ENCODE measurements at regions not wholly inside any gene's neighbourhood (a gene's known extent, or its start where the extent isn't known, plus 50 kb on each side); places are given as distances from the start of the nearest gene placed in this dataset.

DNA sequence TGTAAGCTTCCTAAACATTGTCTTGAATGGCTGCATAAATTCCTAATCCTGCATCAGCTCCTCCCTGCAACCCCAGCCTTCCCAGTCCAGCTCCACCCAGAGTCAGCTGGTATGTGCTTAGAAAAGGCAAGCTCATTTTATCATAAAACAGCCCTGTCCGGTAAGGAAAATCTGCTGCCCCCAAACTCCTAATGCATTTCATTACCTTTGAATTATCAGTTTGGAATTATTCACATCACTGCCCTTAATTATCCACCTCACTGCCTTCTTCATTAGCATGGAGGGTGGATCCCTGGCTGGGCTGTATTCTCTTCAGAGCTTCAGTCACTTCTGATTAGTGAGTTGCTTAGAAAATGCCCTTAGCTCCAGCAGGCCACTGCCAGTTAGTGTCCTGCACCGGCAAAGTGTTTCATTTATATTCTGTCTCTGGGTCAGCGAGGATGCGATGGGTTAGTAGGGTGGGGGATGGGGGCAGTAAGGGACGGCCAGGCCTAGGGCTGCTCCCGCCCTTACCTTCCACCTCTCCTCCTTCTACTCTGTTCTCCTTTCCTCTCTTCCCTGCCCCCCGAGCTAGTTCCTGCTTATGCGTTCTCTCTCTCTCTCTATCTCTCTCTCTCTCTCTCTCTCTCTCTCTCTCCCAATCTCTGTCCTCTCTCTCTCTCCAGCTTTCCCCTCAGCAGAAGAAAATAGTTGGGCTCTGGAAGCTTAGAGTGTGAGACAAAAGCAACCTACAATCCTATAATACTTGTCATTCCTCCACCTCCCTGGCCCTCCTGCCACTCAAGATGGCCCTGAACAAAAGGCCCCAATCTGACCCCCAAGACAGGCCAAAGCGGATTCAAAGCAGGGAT is 174.8 kb upstream of the KLF3 start:
- no peak overlapping the region for H3K27ac ChIP-seq (ENCODE audit: low read depth, low read length, poor library complexity, severe bottlenecking)
- H2AFZ ChIP-seq (ENCODE audit: low read length), result no peak overlapping the region
- no peaks in the 10 kb centered on the region for H3K4me1 ChIP-seq (ENCODE audit: insufficient read depth, low read length, severe bottlenecking)
- no peaks in the 10 kb centered on the region for H4K20me1 ChIP-seq (ENCODE audit: insufficient read depth, low read length)
- H3K9me3 ChIP-seq (ENCODE audit: low read length), result no peaks in the 10 kb centered on the region
- H3K27me3 ChIP-seq (ENCODE audit: insufficient read depth, low read length), result no peaks in the 10 kb centered on the region
- no peak overlapping the region for H3K4me3 ChIP-seq (ENCODE audit: low read depth, low read length, poor library complexity, severe bottlenecking)
- H3K4me2 ChIP-seq (ENCODE audit: low read length), result no peak overlapping the region
- H3F3A ChIP-seq (ENCODE audit: insufficient read depth, low read length), result no peaks in the 10 kb centered on the region
- TF ChIP-seq, protein P1, sequence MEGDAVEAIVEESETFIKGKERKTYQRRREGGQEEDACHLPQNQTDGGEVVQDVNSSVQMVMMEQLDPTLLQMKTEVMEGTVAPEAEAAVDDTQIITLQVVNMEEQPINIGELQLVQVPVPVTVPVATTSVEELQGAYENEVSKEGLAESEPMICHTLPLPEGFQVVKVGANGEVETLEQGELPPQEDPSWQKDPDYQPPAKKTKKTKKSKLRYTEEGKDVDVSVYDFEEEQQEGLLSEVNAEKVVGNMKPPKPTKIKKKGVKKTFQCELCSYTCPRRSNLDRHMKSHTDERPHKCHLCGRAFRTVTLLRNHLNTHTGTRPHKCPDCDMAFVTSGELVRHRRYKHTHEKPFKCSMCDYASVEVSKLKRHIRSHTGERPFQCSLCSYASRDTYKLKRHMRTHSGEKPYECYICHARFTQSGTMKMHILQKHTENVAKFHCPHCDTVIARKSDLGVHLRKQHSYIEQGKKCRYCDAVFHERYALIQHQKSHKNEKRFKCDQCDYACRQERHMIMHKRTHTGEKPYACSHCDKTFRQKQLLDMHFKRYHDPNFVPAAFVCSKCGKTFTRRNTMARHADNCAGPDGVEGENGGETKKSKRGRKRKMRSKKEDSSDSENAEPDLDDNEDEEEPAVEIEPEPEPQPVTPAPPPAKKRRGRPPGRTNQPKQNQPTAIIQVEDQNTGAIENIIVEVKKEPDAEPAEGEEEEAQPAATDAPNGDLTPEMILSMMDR (IDR thresholded peaks at IDR 0.05; ENCODE audit: low read length), result no peak
- no peak for TF ChIP-seq EZH2 (IDR thresholded peaks at IDR 0.05; ENCODE audit: borderline replicate concordance, low read length)
- no peaks in the 10 kb centered on the region for H3K79me2 ChIP-seq (ENCODE audit: insufficient read depth, low read length)
- no peaks in the 10 kb centered on the region for H3K9me2 ChIP-seq (ENCODE audit: low read depth, low read length)
- H3K9ac ChIP-seq (ENCODE audit: low read length), result no peak overlapping the region
- H3K36me3 ChIP-seq (ENCODE audit: insufficient read depth, low read length), result no peaks in the 10 kb centered on the region

DNA sequence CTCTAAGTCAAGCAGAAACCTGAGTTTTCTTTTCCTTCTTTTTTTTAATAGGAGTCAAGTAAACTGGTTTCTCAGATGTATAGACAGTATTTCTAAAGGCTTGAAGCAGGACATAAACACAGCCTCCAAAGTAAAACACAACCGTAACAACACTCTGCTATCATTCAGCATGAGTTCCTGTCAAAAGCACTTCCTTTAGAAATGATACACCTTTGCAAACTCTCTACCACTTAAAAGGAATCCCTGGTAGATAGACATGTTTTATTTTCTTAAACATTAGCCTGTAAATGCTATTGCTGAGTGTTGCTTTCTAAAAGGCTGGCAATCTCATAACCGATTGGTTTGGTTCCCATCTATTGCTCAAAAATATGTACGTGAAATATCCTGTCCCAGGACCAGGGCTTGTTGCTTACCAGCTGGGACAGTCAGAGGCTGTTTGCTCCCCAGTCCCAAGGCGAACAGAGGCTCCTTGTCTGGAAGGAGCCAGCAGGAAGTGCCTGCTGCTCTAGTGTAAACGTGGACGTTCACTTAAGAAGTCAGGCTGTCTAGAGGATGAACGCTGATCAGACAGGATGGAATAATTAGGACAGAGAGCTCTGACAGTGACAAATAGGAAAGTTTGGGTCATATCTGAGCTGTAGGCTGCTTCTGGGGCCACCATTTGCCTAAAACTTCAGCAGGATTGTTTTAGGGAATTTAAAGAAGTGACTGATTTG is 173.9 kb upstream of the KLF3 start:
- Histone ChIP-seq H3F3A (ENCODE audit: insufficient read depth, low read length) (no peaks in the 10 kb centered on the region), H3K79me2 (ENCODE audit: insufficient read depth, low read length) (no peaks in the 10 kb centered on the region), H3K9me2 (ENCODE audit: low read depth, low read length) (no peaks in the 10 kb centered on the region), H3K4me2 (ENCODE audit: low read length) (no peak overlapping the region), H3K4me3 (ENCODE audit: low read depth, low read length, poor library complexity, severe bottlenecking) (no peak overlapping the region), H3K4me1 (ENCODE audit: insufficient read depth, low read length, severe bottlenecking) (no peaks in the 10 kb centered on the region), H3K36me3 (ENCODE audit: insufficient read depth, low read length) (no peaks in the 10 kb centered on the region), H3K27me3 (ENCODE audit: insufficient read depth, low read length) (no peaks in the 10 kb centered on the region), H2AFZ (ENCODE audit: low read length) (no peak overlapping the region), H4K20me1 (ENCODE audit: insufficient read depth, low read length) (no peaks in the 10 kb centered on the region), H3K9ac (ENCODE audit: low read length) (no peak overlapping the region), H3K9me3 (ENCODE audit: low read length) (no peaks in the 10 kb centered on the region), H3K27ac (ENCODE audit: low read depth, low read length, poor library complexity, severe bottlenecking) (no peak overlapping the region)
- TF ChIP-seq EZH2 (IDR thresholded peaks at IDR 0.05; ENCODE audit: borderline replicate concordance, low read length), result no peak
- TF ChIP-seq, protein P1 (IDR thresholded peaks at IDR 0.05; ENCODE audit: low read length), result no peak

DNA sequence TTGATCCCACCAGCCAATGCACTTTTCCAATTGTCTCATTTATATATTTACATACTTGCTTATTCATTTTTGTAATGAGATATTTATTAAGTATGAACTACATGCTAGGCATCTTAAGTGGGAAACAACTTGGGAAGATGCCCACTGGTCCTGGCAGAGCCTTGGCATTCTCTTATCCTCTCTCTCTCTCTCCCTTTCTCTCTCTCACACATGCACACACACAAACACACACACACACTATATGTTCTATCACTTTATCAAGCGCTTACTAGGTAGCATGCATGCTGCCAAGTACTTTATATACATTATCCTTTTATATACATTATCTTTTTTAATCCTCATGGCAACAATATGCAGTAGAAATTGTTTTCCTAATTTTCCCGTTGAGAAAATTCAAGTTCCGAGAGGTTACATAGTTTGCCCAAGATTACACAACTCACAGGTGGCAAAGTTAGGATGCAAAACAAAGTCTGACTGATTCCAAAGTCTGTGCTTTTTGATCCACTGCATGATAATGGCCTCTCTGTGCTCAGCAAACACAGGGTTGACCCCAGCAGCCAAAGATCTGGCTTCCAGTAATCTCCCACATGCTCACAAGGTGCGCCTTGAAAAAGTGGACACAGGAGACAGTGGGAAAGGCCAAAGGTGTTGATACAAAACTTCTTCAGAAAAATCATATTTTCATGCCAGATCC is 173.1 kb upstream of the KLF3 start:
- H3K79me2 ChIP-seq (ENCODE audit: insufficient read depth, low read length), result no peaks in the 10 kb centered on the region
- H3K4me3 ChIP-seq (ENCODE audit: low read depth, low read length, poor library complexity, severe bottlenecking), result no peak overlapping the region
- no peaks in the 10 kb centered on the region for H3K27me3 ChIP-seq (ENCODE audit: insufficient read depth, low read length)
- no peak overlapping the region for H3K27ac ChIP-seq (ENCODE audit: low read depth, low read length, poor library complexity, severe bottlenecking)
- no peaks in the 10 kb centered on the region for H3K9me2 ChIP-seq (ENCODE audit: low read depth, low read length)
- H4K20me1 ChIP-seq (ENCODE audit: insufficient read depth, low read length), result no peaks in the 10 kb centered on the region
- TF ChIP-seq, protein P1 (IDR thresholded peaks at IDR 0.05; ENCODE audit: low read length), result no peak
- no peak for TF ChIP-seq EZH2 (IDR thresholded peaks at IDR 0.05; ENCODE audit: borderline replicate concordance, low read length)
- H3K9me3 ChIP-seq (ENCODE audit: low read length), result no peaks in the 10 kb centered on the region
- H3K4me1 ChIP-seq (ENCODE audit: insufficient read depth, low read length, severe bottlenecking), result no peaks in the 10 kb centered on the region
- H3K36me3 ChIP-seq (ENCODE audit: insufficient read depth, low read length), result no peaks in the 10 kb centered on the region
- H3K4me2 ChIP-seq (ENCODE audit: low read length), result no peak overlapping the region
- no peak overlapping the region for H2AFZ ChIP-seq (ENCODE audit: low read length)
- no peaks in the 10 kb centered on the region for H3F3A ChIP-seq (ENCODE audit: insufficient read depth, low read length)
- H3K9ac ChIP-seq (ENCODE audit: low read length), result no peak overlapping the region

Data from OCI-LY1 (cell line).